ENCODE measurements at regions not wholly inside any gene's neighbourhood (a gene's known extent, or its start where the extent isn't known, plus 50 kb on each side); places are given as distances from the start of the nearest gene placed in this dataset.

DNA sequence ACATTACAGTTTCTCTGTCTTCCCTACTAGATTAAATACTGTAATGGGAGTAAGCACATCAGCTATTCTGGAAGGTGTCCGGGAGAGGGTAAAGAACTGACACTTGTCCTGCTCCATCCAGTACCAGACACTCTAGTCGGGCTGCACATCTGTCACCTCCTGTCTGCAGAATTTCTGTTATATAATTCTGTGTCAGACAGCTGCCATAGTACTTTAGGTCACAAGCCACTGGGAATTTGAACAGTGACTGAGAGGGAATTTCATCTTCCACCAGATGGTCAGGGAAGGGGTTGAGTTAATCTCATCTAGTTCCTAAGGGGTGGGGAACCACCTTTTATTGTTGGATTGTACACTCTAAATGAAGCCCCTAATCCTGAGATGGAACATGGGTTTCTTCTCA lies 58.6 kb upstream of the NUDT7 start:
- in situ Hi-C loops (cut with MboI): no loop called here

GRCh38 chr16:77666771-77667170 lies 55.5 kb upstream of the NUDT7 start:
- TF ChIP-seq EZH2phosphoT487 (IDR thresholded peaks at IDR 0.05; ENCODE audit: insufficient read depth, low read depth) (no peak), EZH2 (IDR thresholded peaks at IDR 0.05; ENCODE audit: insufficient read depth, poor library complexity, severe bottlenecking) (no peak)
- H3K4me3 ChIP-seq: no peak overlapping the region
- peaks cover 5% of the 10 kb centered on the region; the same call in 1 of the 2 replicates for H3K27me3 ChIP-seq (replicated peaks; ENCODE audit: insufficient read depth)
- H3K4me2 ChIP-seq (ENCODE audit: unreplicated experiment): no peak overlapping the region
- H3K27ac ChIP-seq: no peak overlapping the region
- H3K79me2 ChIP-seq (ENCODE audit: insufficient read depth): no peaks in the 10 kb centered on the region
- DNase-seq: no peak
- no peaks in the 10 kb centered on the region for H3F3A ChIP-seq (ENCODE audit: insufficient read depth)
- H3K4me1 ChIP-seq (ENCODE audit: insufficient read depth): no peaks in the 10 kb centered on the region
- no peaks in the 10 kb centered on the region for H3K9me3 ChIP-seq (ENCODE audit: low read depth)
- WGBS, 2 experiments (ENCODE audit: low coverage in 1 of 2, low lambda C conversion rate in 2 of 2, missing lambda C conversion rate in 2 of 2): 60 to 65% methylated on average over 3 of the region's 3 CpGs
- H4K20me1 ChIP-seq (ENCODE audit: insufficient read depth): no peaks in the 10 kb centered on the region
- H3K9ac ChIP-seq: no peak overlapping the region
- no peaks in the 10 kb centered on the region for H3K36me3 ChIP-seq (ENCODE audit: low read depth)
- in situ Hi-C loops (cut with MboI): no loop called here
- H3K9me2 ChIP-seq (ENCODE audit: insufficient read depth): no peaks in the 10 kb centered on the region
- H2AFZ ChIP-seq: no peak overlapping the region

More for the DNA sequence above, 58.6 kb upstream of the NUDT7 start:
- WGBS, 2 experiments (ENCODE audit: low coverage in 1 of 2, low lambda C conversion rate in 2 of 2, missing lambda C conversion rate in 2 of 2): 67 to 69% methylated on average over 2 of the region's 2 CpGs
- Histone ChIP-seq H3K9me2 (ENCODE audit: insufficient read depth) (no peaks in the 10 kb centered on the region), H3K27ac (no peak overlapping the region), H3K4me3 (no peak overlapping the region), H3K4me1 (ENCODE audit: insufficient read depth) (no peaks in the 10 kb centered on the region), H2AFZ (no peak overlapping the region), H3K9me3 (ENCODE audit: low read depth) (no peaks in the 10 kb centered on the region), H3K36me3 (ENCODE audit: low read depth) (no peaks in the 10 kb centered on the region), H3K79me2 (ENCODE audit: insufficient read depth) (no peaks in the 10 kb centered on the region), H4K20me1 (ENCODE audit: insufficient read depth) (no peaks in the 10 kb centered on the region), H3F3A (ENCODE audit: insufficient read depth) (no peaks in the 10 kb centered on the region), H3K27me3 (replicated peaks; ENCODE audit: insufficient read depth) (peaks cover 15% of the 10 kb centered on the region), H3K4me2 (ENCODE audit: unreplicated experiment) (no peak overlapping the region), H3K9ac (no peak overlapping the region)
- no peak for DNase-seq
- TF ChIP-seq EZH2 (IDR thresholded peaks at IDR 0.05; ENCODE audit: insufficient read depth, poor library complexity, severe bottlenecking) (no peak), EZH2phosphoT487 (IDR thresholded peaks at IDR 0.05; ENCODE audit: insufficient read depth, low read depth) (no peak)

DNA sequence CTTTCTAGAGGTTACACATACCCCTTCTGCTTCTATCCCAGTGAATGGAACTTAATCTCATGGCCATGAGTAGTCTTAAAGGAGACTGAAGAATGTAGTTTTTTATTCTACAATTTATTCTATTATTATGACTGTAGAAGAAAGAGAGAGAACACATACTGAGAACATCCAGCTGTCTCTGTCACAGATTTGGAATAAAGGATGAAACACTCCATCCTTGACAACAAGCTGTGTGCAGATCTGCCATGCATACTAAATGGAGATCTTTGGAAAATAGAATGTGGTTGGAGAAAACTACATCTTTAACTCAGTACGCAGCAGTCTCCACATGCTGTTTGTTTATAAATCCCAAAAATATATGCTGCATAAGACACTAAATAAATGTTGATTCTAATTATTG lies 54.1 kb upstream of the NUDT7 start:
- Histone ChIP-seq H3K4me1 (ENCODE audit: insufficient read depth) (no peaks in the 10 kb centered on the region), H3F3A (ENCODE audit: insufficient read depth) (no peaks in the 10 kb centered on the region), H3K4me2 (ENCODE audit: unreplicated experiment) (no peak overlapping the region), H3K27me3 (replicated peaks; ENCODE audit: insufficient read depth) (no peaks in the 10 kb centered on the region; the same call in 1 of the 2 replicates), H3K36me3 (ENCODE audit: low read depth) (no peaks in the 10 kb centered on the region), H2AFZ (no peak overlapping the region), H3K9me3 (ENCODE audit: low read depth) (no peaks in the 10 kb centered on the region), H4K20me1 (ENCODE audit: insufficient read depth) (no peaks in the 10 kb centered on the region), H3K79me2 (ENCODE audit: insufficient read depth) (no peaks in the 10 kb centered on the region), H3K9ac (no peak overlapping the region), H3K27ac (no peak overlapping the region), H3K9me2 (ENCODE audit: insufficient read depth) (no peaks in the 10 kb centered on the region), H3K4me3 (no peak overlapping the region)
- 75 to 76% methylated on average over 1 of the region's 1 CpG for WGBS, 2 experiments (ENCODE audit: low coverage in 1 of 2, low lambda C conversion rate in 2 of 2, missing lambda C conversion rate in 2 of 2)
- no peak for DNase-seq
- TF ChIP-seq EZH2phosphoT487 (IDR thresholded peaks at IDR 0.05; ENCODE audit: insufficient read depth, low read depth) (no peak), EZH2 (IDR thresholded peaks at IDR 0.05; ENCODE audit: insufficient read depth, poor library complexity, severe bottlenecking) (no peak)
- in situ Hi-C loops (cut with MboI): no loop called here

DNA sequence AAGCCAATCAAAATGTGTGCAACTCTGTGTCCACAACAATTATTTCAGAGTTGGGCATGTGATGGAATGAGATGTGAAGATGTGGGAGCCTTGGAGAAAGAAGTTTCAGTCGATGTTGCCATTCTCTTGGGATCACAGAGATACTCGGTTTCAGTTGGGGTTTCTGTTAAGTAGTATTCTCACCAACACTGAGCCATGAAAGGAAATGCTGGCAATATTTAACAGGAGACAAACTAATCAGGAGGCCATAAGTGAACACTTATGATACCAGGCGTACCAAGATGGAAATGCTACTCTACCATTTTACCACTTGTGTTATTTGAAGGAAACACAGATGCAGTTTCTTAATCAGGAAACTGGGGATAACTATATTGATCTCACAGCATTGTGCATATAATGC lies 53.3 kb upstream of the NUDT7 start:
- in situ Hi-C loops (cut with MboI): no loop called here
- Histone ChIP-seq H3K4me1 (ENCODE audit: insufficient read depth) (no peaks in the 10 kb centered on the region), H4K20me1 (ENCODE audit: insufficient read depth) (no peaks in the 10 kb centered on the region), H3K36me3 (ENCODE audit: low read depth) (no peaks in the 10 kb centered on the region), H2AFZ (no peak overlapping the region), H3K9ac (no peak overlapping the region), H3F3A (ENCODE audit: insufficient read depth) (no peaks in the 10 kb centered on the region), H3K4me2 (ENCODE audit: unreplicated experiment) (no peak overlapping the region), H3K4me3 (no peak overlapping the region), H3K27ac (no peak overlapping the region), H3K9me3 (ENCODE audit: low read depth) (no peaks in the 10 kb centered on the region), H3K79me2 (ENCODE audit: insufficient read depth) (no peaks in the 10 kb centered on the region), H3K9me2 (ENCODE audit: insufficient read depth) (no peaks in the 10 kb centered on the region), H3K27me3 (replicated peaks; ENCODE audit: insufficient read depth) (no peaks in the 10 kb centered on the region; the same call in 1 of the 2 replicates)
- 20 to 32% methylated on average over 3 of the region's 3 CpGs for WGBS, 2 experiments (ENCODE audit: low coverage in 1 of 2, low lambda C conversion rate in 2 of 2, missing lambda C conversion rate in 2 of 2)
- DNase-seq: no peak
- TF ChIP-seq EZH2phosphoT487 (IDR thresholded peaks at IDR 0.05; ENCODE audit: insufficient read depth, low read depth): no peak
- TF ChIP-seq EZH2 (IDR thresholded peaks at IDR 0.05; ENCODE audit: insufficient read depth, poor library complexity, severe bottlenecking): no peak

Measured in GM23248 (cell line).